HCT116 (cell line): ENCODE measurements at regions not wholly inside any gene's neighbourhood (a gene's known extent, or its start where the extent isn't known, plus 50 kb on each side); places are given as distances from the start of the nearest gene placed in this dataset.

Experiments used
- ATAC-seq: fragments of 200-7000 bp; cut with Tn5 transposase; 2 replicates; pipeline ENCODE4 v1.9.1; 2020; ENCODE audit warnings: mild to moderate bottlenecking, moderate library complexity
- BruUV-seq: library from RNA; stranded (reverse); fragments of 400-500 nt; replicated peaks from 2 replicates; lab custom pipeline; 2021; lab: Mats Ljungman, UMichigan
- CTCF ChIA-PET: fragments of 300-600 bp; sonication (Branson Sonifier 250); formaldehyde crosslinking; loops from one replicate; lab custom pipeline; 2021; ENCODE audit warnings: antibody characterized with exemption; lab: Charles Lee
- POLR2A ChIA-PET: fragments of 300-600, 350-600 bp; sonication (Branson Sonifier 250); formaldehyde crosslinking; loops from one replicate; lab custom pipeline; 2021; ENCODE audit warnings: antibody characterized with exemption; lab: Charles Lee
- RAD21 ChIA-PET, 2 experiments: fragments of 300-600 bp; sonication (Branson Sonifier 250); formaldehyde crosslinking; loops; one replicate each; lab custom pipeline; 2023; ENCODE audit warnings: low total read pairs in 2 of 2; ENCODE audit not compliant: uncharacterized antibody in 2 of 2, unreplicated experiment in 2 of 2, low non-redundant PET in 1 of 2; lab: Charles Lee
- DNase-seq: peaks from one replicate; pipeline ENCODE4 v3.0.0-alpha.2; 2010; ENCODE audit warnings: low read depth, low spot score
- H2AFZ ChIP-seq: fragments of 200-600 bp; shearing (Covaris generic), sonication (generic); 2 replicates; pipeline ENCODE4 v1.6.1; 2017; ENCODE audit warnings: low read depth, mixed run types, mixed read lengths, antibody characterized with exemption, low read length; ENCODE audit not compliant: poor library complexity, severe bottlenecking
- H3K27ac ChIP-seq: 2 replicates; pipeline ENCODE4 v1.5.1; 2012; ENCODE audit warnings: low read depth, low read length
- H3K27me3 ChIP-seq: fragments of 200-600 bp; sonication (generic); 2 replicates; pipeline ENCODE4 v1.6.1; 2016; ENCODE audit warnings: mixed run types, low read length, mixed read lengths; ENCODE audit not compliant: insufficient read depth
- H3K36me3 ChIP-seq, 2 experiments: fragments of 200-500 bp in 1 of 2; fragments of 200-600 bp in 1 of 2; sonication (Bioruptor generic) in 1 of 2; sonication (generic) in 1 of 2; 2 replicates each; pipeline versions ENCODE4 v1.5.1 to v1.6.1; 2014 to 2016; ENCODE audit warnings: low read length in 2 of 2, inconsistent platforms in 1 of 2, mixed read lengths in 1 of 2, mixed run types in 1 of 2; ENCODE audit not compliant: insufficient read depth in 2 of 2, control insufficient read depth in 1 of 2
- H3K4me1 ChIP-seq, 2 experiments: fragments of 200-600 bp in 1 of 2; sonication (generic) in 1 of 2; 2 replicates each; pipeline versions ENCODE4 v1.5.1 to v1.6.1; 2012 to 2017; ENCODE audit warnings: low read length in 2 of 2, inconsistent platforms in 1 of 2, mild to moderate bottlenecking in 1 of 2, mixed read lengths in 1 of 2, mixed run types in 1 of 2, moderate library complexity in 1 of 2; ENCODE audit not compliant: insufficient read depth in 2 of 2, control insufficient read depth in 1 of 2
- H3K4me2 ChIP-seq: fragments of 200-600 bp; sonication (generic); 2 replicates; pipeline ENCODE4 v1.6.1; 2017; ENCODE audit warnings: mixed run types, low read length, mixed read lengths
- H3K4me3 ChIP-seq, 2 experiments: fragments of 200-600 bp in 1 of 2; sonication (generic) in 1 of 2; replicated peaks in 1 of 2; 2 replicates each; pipeline ENCODE4 v1.5.1; 2011 to 2016; ENCODE audit warnings: low read length in 2 of 2, control low read depth in 1 of 2, low read depth in 1 of 2, mild to moderate bottlenecking in 1 of 2, mixed read lengths in 1 of 2, mixed run types in 1 of 2
- H3K79me2 ChIP-seq: fragments of 200-600 bp; sonication (generic); 2 replicates; pipeline ENCODE4 v1.6.1; 2017; ENCODE audit warnings: mild to moderate bottlenecking, mixed run types, low read length, moderate library complexity, mixed read lengths; ENCODE audit not compliant: insufficient read depth
- H3K9ac ChIP-seq: fragments of 200-600 bp; sonication (generic); 2 replicates; pipeline ENCODE4 v1.6.1; 2016; ENCODE audit warnings: low read length, mixed read lengths
- H3K9me2 ChIP-seq: fragments of 200-600 bp; sonication (generic), shearing (Covaris generic); 2 replicates; pipeline ENCODE4 v1.6.1; 2017; ENCODE audit warnings: mixed run types, mild to moderate bottlenecking, moderate library complexity; ENCODE audit not compliant: insufficient read depth
- H3K9me3 ChIP-seq, 2 experiments: fragments of 200-500 bp in 1 of 2; fragments of 200-600 bp in 1 of 2; sonication (Bioruptor generic) in 1 of 2; sonication (generic) in 1 of 2; 2 replicates each; pipeline ENCODE4 v1.6.1; 2014 to 2017; ENCODE audit warnings: low read length in 2 of 2, mixed read lengths in 2 of 2, inconsistent platforms in 1 of 2, low read depth in 1 of 2, mild to moderate bottlenecking in 1 of 2, mixed run types in 1 of 2, moderate library complexity in 1 of 2; ENCODE audit not compliant: control insufficient read depth in 1 of 2, insufficient read depth in 1 of 2
- H4K20me1 ChIP-seq: fragments of 200-600 bp; sonication (generic), shearing (Covaris generic); 2 replicates; pipeline ENCODE4 v1.6.1; 2017; ENCODE audit warnings: mixed run types, mild to moderate bottlenecking, moderate library complexity; ENCODE audit not compliant: insufficient read depth
- CEBPB ChIP-seq: IDR thresholded peaks from 2 replicates; pipeline ENCODE4 v1.6.1; 2012; ENCODE audit warnings: low read depth
- EGR1 ChIP-seq: IDR thresholded peaks from 2 replicates; pipeline ENCODE4 v1.6.1; 2012; ENCODE audit warnings: low read depth
- ELF1 ChIP-seq: IDR thresholded peaks from 2 replicates; pipeline ENCODE4 v1.6.1; 2012; ENCODE audit warnings: low read depth, borderline replicate concordance
- EZH2 ChIP-seq: fragments of 200-600 bp; sonication (generic); IDR thresholded peaks from 2 replicates; pipeline ENCODE4 v1.6.1; 2017; ENCODE audit warnings: antibody characterized with exemption, mixed run types
- EZH2phosphoT487 ChIP-seq: fragments of 200-600 bp; IDR thresholded peaks from 2 replicates; pipeline ENCODE4 v1.6.1; 2018; ENCODE audit warnings: antibody characterized with exemption, borderline replicate concordance
- FOSL1 ChIP-seq: IDR thresholded peaks from 2 replicates; pipeline ENCODE4 v1.6.1; 2012; ENCODE audit warnings: low read depth
- JUND ChIP-seq: IDR thresholded peaks from 2 replicates; pipeline ENCODE4 v1.6.1; 2012
- POLR2AphosphoS5 ChIP-seq: IDR thresholded peaks from 2 replicates; pipeline ENCODE4 v1.6.1; 2011; ENCODE audit warnings: mild to moderate bottlenecking, low read depth, low read length, moderate library complexity
- RAD21 ChIP-seq: IDR thresholded peaks from 2 replicates; pipeline ENCODE4 v1.6.1; 2012; ENCODE audit warnings: low read depth, mild to moderate bottlenecking
- SP1 ChIP-seq: IDR thresholded peaks from 2 replicates; pipeline ENCODE4 v1.6.1; 2012; ENCODE audit warnings: low read depth
- YY1 ChIP-seq: IDR thresholded peaks from 2 replicates; pipeline ENCODE4 v1.6.1; 2011; ENCODE audit warnings: low read length, low read depth, moderate library complexity, mild to moderate bottlenecking; ENCODE audit not compliant: insufficient replicate concordance; ENCODE audit errors: extremely low read depth
- ZFX ChIP-seq: fragments of 450-650 bp; IDR thresholded peaks from 2 replicates; pipeline ENCODE4 v1.6.1; 2017
- ZNF274 ChIP-seq: fragments of 200-500 bp; sonication (Bioruptor generic); IDR thresholded peaks from 2 replicates; pipeline ENCODE4 v1.6.1; 2014; ENCODE audit warnings: mild to moderate bottlenecking, low read depth, low read length, inconsistent platforms
- intact Hi-C: fragments of 100-400 bp; cut with micrococcal nuclease; formaldehyde crosslinking; loops from 2 replicates; pipeline ENCODE4 v1.10.0; 2022
- TF ChIP-seq, protein P1 (sequence below): IDR thresholded peaks from 2 replicates; pipeline ENCODE4 v1.6.1; 2011; ENCODE audit warnings: mild to moderate bottlenecking, low read length, moderate library complexity; ENCODE audit not compliant: insufficient replicate concordance; ENCODE audit errors: extremely low read depth
- TF ChIP-seq, protein P2 (sequence below): IDR thresholded peaks from 2 replicates; pipeline ENCODE4 v1.6.1; 2012

DNA sequence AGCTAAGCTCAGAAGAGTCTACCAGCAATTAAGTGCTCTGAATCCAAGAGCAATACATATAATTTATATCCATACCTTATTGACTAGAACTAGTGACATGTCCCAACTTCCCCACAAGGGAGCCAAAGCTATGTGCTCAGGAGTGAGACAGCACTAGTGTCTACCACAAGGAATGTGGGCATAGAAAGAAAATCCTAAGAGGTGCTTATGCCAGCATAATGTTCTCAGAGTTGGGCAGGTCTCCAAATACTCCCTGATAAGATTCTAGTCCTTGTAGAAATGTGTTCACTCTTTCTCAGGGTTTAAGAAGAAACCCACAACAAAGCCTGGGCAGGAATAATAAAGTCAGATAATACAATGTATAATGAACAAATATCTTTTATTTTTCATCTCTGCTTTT, 275.1 kb downstream of the BRINP1 start:
- Histone ChIP-seq H3K27me3 (no peaks in the 10 kb centered on the region), H3K4me2 (no peak overlapping the region), H3K4me1 (no peaks in the 10 kb centered on the region), H3K27ac (no peak overlapping the region), H3K9me2 (no peaks in the 10 kb centered on the region), H3K79me2 (no peaks in the 10 kb centered on the region), H3K36me3 (no peaks in the 10 kb centered on the region), H3K9ac (no peak overlapping the region), H3K4me3 (no peak overlapping the region), H4K20me1 (no peaks in the 10 kb centered on the region), H2AFZ (no peak overlapping the region), H3K9me3 (peaks cover 5 to 15% of the 10 kb centered on the region in 2 experiments; a peak in 2 of 4 replicates)
- TF ChIP-seq JUND (no peak), EZH2 (no peak), EZH2phosphoT487 (no peak), ELF1 (no peak), FOSL1 (no peak)
- TF ChIP-seq, protein P1, sequence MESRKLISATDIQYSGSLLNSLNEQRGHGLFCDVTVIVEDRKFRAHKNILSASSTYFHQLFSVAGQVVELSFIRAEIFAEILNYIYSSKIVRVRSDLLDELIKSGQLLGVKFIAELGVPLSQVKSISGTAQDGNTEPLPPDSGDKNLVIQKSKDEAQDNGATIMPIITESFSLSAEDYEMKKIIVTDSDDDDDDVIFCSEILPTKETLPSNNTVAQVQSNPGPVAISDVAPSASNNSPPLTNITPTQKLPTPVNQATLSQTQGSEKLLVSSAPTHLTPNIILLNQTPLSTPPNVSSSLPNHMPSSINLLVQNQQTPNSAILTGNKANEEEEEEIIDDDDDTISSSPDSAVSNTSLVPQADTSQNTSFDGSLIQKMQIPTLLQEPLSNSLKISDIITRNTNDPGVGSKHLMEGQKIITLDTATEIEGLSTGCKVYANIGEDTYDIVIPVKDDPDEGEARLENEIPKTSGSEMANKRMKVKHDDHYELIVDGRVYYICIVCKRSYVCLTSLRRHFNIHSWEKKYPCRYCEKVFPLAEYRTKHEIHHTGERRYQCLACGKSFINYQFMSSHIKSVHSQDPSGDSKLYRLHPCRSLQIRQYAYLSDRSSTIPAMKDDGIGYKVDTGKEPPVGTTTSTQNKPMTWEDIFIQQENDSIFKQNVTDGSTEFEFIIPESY = no peak
- RAD21 ChIA-PET = no interaction called here
- POLR2A ChIA-PET = no interaction called here
- intact Hi-C loops = no loop called here
- no peak for ATAC-seq
- CTCF ChIA-PET = no interaction called here
- DNase-seq = no peak
- BruUV-seq = no TSS peak

DNA sequence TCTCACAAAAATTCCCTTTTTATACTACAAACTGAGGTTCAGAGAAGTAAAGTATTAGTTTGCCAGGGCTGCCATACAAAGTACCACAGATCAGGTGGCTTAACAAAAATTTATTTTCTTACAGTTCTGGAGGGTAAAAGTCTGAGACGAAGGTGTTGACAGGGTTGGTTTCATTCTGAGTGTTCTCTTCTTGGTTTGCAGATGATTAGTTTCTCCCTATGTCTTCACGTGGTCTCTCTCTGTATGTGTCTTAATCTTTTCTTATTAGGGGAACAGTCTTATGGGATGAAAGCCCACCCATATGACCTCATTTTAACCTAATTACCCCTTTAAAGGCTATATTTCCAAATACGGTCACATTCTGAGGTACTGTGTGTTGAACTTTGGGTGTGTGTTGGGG, 274.2 kb downstream of the BRINP1 start:
- intact Hi-C loops = no loop called here
- ChIA-PET RAD21 (no interaction called here), POLR2A (no interaction called here), CTCF (no interaction called here)
- Histone ChIP-seq H3K27ac (no peak overlapping the region), H3K9me2 (no peaks in the 10 kb centered on the region), H2AFZ (no peak overlapping the region), H3K27me3 (no peaks in the 10 kb centered on the region), H3K9ac (no peak overlapping the region), H3K4me3 (no peak overlapping the region), H3K9me3 (peaks cover 5 to 15% of the 10 kb centered on the region in 2 experiments; a peak in 2 of 4 replicates), H3K79me2 (no peaks in the 10 kb centered on the region), H3K4me1 (no peaks in the 10 kb centered on the region), H3K4me2 (no peak overlapping the region), H3K36me3 (no peaks in the 10 kb centered on the region), H4K20me1 (no peaks in the 10 kb centered on the region)
- DNase-seq = no peak
- TF ChIP-seq EGR1 (no peak), ZNF274 (no peak), EZH2phosphoT487 (no peak), CEBPB (no peak), SP1 (no peak), ZFX (no peak), YY1 (no peak), POLR2AphosphoS5 (no peak), FOSL1 (no peak), JUND (no peak), EZH2 (no peak), RAD21 (no peak), ELF1 (no peak)
- TF ChIP-seq, protein P2, sequence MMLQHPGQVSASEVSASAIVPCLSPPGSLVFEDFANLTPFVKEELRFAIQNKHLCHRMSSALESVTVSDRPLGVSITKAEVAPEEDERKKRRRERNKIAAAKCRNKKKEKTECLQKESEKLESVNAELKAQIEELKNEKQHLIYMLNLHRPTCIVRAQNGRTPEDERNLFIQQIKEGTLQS = no peak
- BruUV-seq = no TSS peak
- no peak for ATAC-seq
